Endothelial cell of umbilical vein (primary cell): ENCODE measurements at regions not wholly inside any gene's neighbourhood (a gene's known extent, or its start where the extent isn't known, plus 50 kb on each side); places are given as distances from the start of the nearest gene placed in this dataset.

ENCODE experiments used
- BruUV-seq: library from RNA; stranded (reverse); fragments of 400-500 nt; replicated peaks from 2 replicates; lab custom pipeline; 2021; lab: Mats Ljungman, UMichigan
- CTCF ChIA-PET: fragments of 300-600, 350-600 bp; sonication (Branson Sonifier 250); formaldehyde crosslinking; loops from one replicate; lab custom pipeline; 2021; ENCODE audit warnings: antibody characterized with exemption, inconsistent platforms; lab: Charles Lee
- POLR2A ChIA-PET: fragments of 300-600, 350-600 bp; sonication (Branson Sonifier 250); formaldehyde crosslinking; loops from one replicate; lab custom pipeline; 2021; ENCODE audit warnings: antibody characterized with exemption, inconsistent platforms; lab: Charles Lee
- DNase-seq: peaks from one replicate; pipeline ENCODE4 v3.0.0-alpha.2; 2011; ENCODE audit warnings: low read depth, low spot score
- FAIRE-seq: peaks from 2 replicates; lab custom pipeline; 2011; peaks lifted over from hg19 to GRCh38; lab: Jason Lieb, UNC
- H2AFZ ChIP-seq: 2 replicates; pipeline ENCODE4 v1.6.0; 2012; ENCODE audit warnings: low read depth, low read length, control low read depth, inconsistent platforms
- H3K27ac ChIP-seq: 2 replicates; pipeline ENCODE4 v1.5.1; 2011; ENCODE audit warnings: low read depth, mild to moderate bottlenecking, control low read depth, low read length, moderate library complexity; ENCODE audit not compliant: insufficient read depth
- H3K27me3 ChIP-seq, 2 experiments: 2 replicates each; pipeline versions ENCODE4 v1.6.0 to v1.6.1; 2011; ENCODE audit warnings: low read length in 2 of 2, mixed read lengths in 1 of 2; ENCODE audit not compliant: control insufficient read depth in 2 of 2, insufficient read depth in 2 of 2
- H3K36me3 ChIP-seq, 2 experiments: 2 replicates in 1 of 2; 3 replicates in 1 of 2; pipeline ENCODE4 v1.5.1; 2011; ENCODE audit warnings: low read length in 2 of 2, mild to moderate bottlenecking in 1 of 2, moderate library complexity in 1 of 2; ENCODE audit not compliant: control insufficient read depth in 2 of 2, insufficient read depth in 2 of 2; ENCODE audit errors: extremely low read depth in 1 of 2
- H3K4me1 ChIP-seq: 3 replicates; pipeline ENCODE4 v1.5.1; 2011; ENCODE audit warnings: mild to moderate bottlenecking, low read length; ENCODE audit not compliant: control insufficient read depth, insufficient read depth; ENCODE audit errors: extremely low read depth
- H3K4me2 ChIP-seq: 2 replicates; pipeline ENCODE4 v1.6.1; 2011; ENCODE audit warnings: low read length, control low read depth, mixed read lengths; ENCODE audit not compliant: insufficient read depth
- H3K4me3 ChIP-seq, 3 experiments: fragments of 200-600 bp in 1 of 3; sonication (generic), shearing (Covaris generic) in 1 of 3; replicated peaks in 1 of 3; 2 replicates each; pipeline ENCODE4 v1.5.1; 2011 to 2016; ENCODE audit warnings: control low read depth in 3 of 3, low read length in 3 of 3, mild to moderate bottlenecking in 2 of 3, inconsistent platforms in 1 of 3, low read depth in 1 of 3, moderate library complexity in 1 of 3; ENCODE audit not compliant: insufficient read depth in 1 of 3
- H3K79me2 ChIP-seq: 2 replicates; pipeline ENCODE4 v1.6.0; 2012; ENCODE audit warnings: low read length, inconsistent platforms; ENCODE audit not compliant: control insufficient read depth, insufficient read depth
- H3K9ac ChIP-seq: replicated peaks from 2 replicates; pipeline ENCODE3; 2011; ENCODE audit warnings: low read length, control low read depth; ENCODE audit not compliant: insufficient read depth; ENCODE audit errors: extremely low read depth
- H3K9me1 ChIP-seq: replicated peaks from 3 replicates; pipeline ENCODE4 v1.6.0; 2011; ENCODE audit warnings: mild to moderate bottlenecking, low read length; ENCODE audit not compliant: control insufficient read depth, insufficient read depth; ENCODE audit errors: extremely low read depth
- H3K9me3 ChIP-seq: replicated peaks from 2 replicates; pipeline ENCODE4 v1.5.1; 2012; ENCODE audit warnings: low read length, inconsistent platforms; ENCODE audit not compliant: control insufficient read depth, insufficient read depth
- H4K20me1 ChIP-seq: replicated peaks from 2 replicates; pipeline ENCODE3; 2011; ENCODE audit warnings: mild to moderate bottlenecking, low read length; ENCODE audit not compliant: control insufficient read depth, insufficient read depth; ENCODE audit errors: extremely low read depth
- EZH2 ChIP-seq: IDR thresholded peaks from 2 replicates; pipeline ENCODE4 v1.6.1; 2012; ENCODE audit warnings: borderline replicate concordance, low read depth, mild to moderate bottlenecking, moderate library complexity, low read length, inconsistent platforms; ENCODE audit not compliant: severe bottlenecking
- FOS ChIP-seq: IDR thresholded peaks from 2 replicates; pipeline ENCODE4 v1.6.1; 2011; ENCODE audit warnings: mild to moderate bottlenecking, low read length, moderate library complexity, borderline replicate concordance; ENCODE audit not compliant: insufficient read depth
- GATA2 ChIP-seq: IDR thresholded peaks from 2 replicates; pipeline ENCODE4 v1.7.0; 2011; ENCODE audit warnings: low read depth, mild to moderate bottlenecking, moderate library complexity, mixed read lengths, low read length; ENCODE audit not compliant: insufficient read length, insufficient read depth
- JUN ChIP-seq: IDR thresholded peaks from 2 replicates; pipeline ENCODE4 v1.6.1; 2011; ENCODE audit warnings: borderline replicate concordance, low read depth; ENCODE audit not compliant: insufficient read length, insufficient read depth
- MYC ChIP-seq: IDR thresholded peaks from one replicate; pipeline ENCODE4 v1.6.1; 2011; ENCODE audit warnings: mild to moderate bottlenecking, low read depth, low read length
- POLR2A ChIP-seq: IDR thresholded peaks from 2 replicates; pipeline ENCODE4 v1.6.1; 2012; ENCODE audit warnings: low read depth, mild to moderate bottlenecking, control low read depth, low read length
- POLR2AphosphoS5 ChIP-seq: IDR thresholded peaks from 2 replicates; pipeline ENCODE4 v1.6.1; 2012; ENCODE audit warnings: low read depth, mild to moderate bottlenecking, control low read depth, low read length, moderate library complexity; ENCODE audit not compliant: insufficient read depth
- dilution Hi-C: fragments of 300-500 bp; cut with MboI; formaldehyde crosslinking; loops from one replicate; pipeline ENCODE4 v1.15.0; 2019; ENCODE audit warnings: low sequenced_read_pairs; ENCODE audit not compliant: extremely low pct_ligation_motif_present
- intact Hi-C: fragments of 100-400 bp; cut with micrococcal nuclease; formaldehyde crosslinking; loops from one replicate; pipeline ENCODE4 v1.10.0; 2022
- TF ChIP-seq, protein P1 (sequence below), 2 donors: IDR thresholded peaks; 1 replicate in 1 of 2; 2 replicates in 1 of 2; pipeline ENCODE4 v1.5.1; 2011; ENCODE audit warnings: low read length in 2 of 2, mild to moderate bottlenecking in 2 of 2, moderate library complexity in 2 of 2, control low read depth in 1 of 2, inconsistent platforms in 1 of 2, low read depth in 1 of 2; ENCODE audit not compliant: insufficient read depth in 1 of 2; ENCODE audit errors: extremely low read depth in 1 of 2
- TF ChIP-seq, protein P2 (sequence below): IDR thresholded peaks from 2 replicates; pipeline ENCODE4 v1.6.1; 2011; ENCODE audit not compliant: insufficient read depth, insufficient read length

DNA sequence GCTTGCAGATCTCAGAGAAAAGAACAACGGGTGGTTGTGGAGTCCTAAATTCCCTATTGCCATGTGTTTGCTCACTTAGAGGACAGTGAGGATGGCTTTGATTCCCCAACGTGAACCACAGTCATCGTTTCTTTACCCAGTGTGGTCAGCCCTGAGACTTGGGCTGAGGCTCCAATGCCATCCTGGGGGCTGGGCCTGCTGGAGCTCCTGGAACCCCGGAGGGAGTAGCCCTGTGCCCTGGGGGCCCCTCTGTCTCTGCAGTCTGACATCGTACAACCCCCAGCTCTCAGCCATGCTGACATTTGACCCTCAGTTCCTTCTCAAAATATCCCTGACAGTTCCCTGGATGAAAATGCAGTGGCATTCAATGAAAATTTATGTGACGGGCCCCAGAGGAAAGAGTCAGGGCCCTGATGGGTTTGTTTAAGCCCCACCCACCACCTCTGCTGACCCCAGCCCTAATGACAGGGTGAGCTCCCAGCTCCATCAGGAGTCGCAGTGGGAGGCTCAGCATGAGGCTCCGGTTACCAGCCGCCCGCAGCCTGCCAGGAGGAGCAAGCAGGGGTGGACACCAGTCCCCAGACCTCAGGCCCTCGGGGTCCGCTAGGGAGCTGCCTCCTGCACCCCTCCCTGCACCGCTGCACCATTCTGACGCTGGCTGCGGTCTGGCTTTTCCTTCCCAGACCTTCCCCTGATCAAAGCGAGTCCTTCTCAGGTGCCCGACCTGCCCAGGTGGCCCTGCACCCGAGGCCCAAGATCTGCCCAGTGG, 120.9 kb downstream of the TWIST2 start:
- H3K9me3 ChIP-seq: no peaks in the 10 kb centered on the region
- H3K36me3 ChIP-seq: no peaks in the 10 kb centered on the region
- no peaks in the 10 kb centered on the region for H3K79me2 ChIP-seq
- CTCF ChIA-PET: interaction anchor here (0.8 to 1.5 kb wide), 5 partner anchors 8 to 23 kb away, joined by 3 to 5 read pairs (median 3); no protein-coding TSS in a partner anchor
- no peak overlapping the region for H3K4me3 ChIP-seq
- no peak overlapping the region for H3K27ac ChIP-seq
- no TSS peak for BruUV-seq
- no peak for DNase-seq
- no peak overlapping the region for H2AFZ ChIP-seq
- H3K9me1 ChIP-seq: no peaks in the 10 kb centered on the region
- no peaks in the 10 kb centered on the region for H3K27me3 ChIP-seq
- H3K9ac ChIP-seq: no peak overlapping the region
- POLR2A ChIA-PET: no interaction called here
- no peak overlapping the region for H3K4me2 ChIP-seq
- H4K20me1 ChIP-seq: no peaks in the 10 kb centered on the region
- FAIRE-seq: no peak
- TF ChIP-seq, protein P1, sequence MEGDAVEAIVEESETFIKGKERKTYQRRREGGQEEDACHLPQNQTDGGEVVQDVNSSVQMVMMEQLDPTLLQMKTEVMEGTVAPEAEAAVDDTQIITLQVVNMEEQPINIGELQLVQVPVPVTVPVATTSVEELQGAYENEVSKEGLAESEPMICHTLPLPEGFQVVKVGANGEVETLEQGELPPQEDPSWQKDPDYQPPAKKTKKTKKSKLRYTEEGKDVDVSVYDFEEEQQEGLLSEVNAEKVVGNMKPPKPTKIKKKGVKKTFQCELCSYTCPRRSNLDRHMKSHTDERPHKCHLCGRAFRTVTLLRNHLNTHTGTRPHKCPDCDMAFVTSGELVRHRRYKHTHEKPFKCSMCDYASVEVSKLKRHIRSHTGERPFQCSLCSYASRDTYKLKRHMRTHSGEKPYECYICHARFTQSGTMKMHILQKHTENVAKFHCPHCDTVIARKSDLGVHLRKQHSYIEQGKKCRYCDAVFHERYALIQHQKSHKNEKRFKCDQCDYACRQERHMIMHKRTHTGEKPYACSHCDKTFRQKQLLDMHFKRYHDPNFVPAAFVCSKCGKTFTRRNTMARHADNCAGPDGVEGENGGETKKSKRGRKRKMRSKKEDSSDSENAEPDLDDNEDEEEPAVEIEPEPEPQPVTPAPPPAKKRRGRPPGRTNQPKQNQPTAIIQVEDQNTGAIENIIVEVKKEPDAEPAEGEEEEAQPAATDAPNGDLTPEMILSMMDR (IDR thresholded peaks at IDR 0.05; ENCODE audit: extremely low read depth in 1 of 2, insufficient read depth in 1 of 2, low read depth in 1 of 2, low read length in 2 of 2): no peak
- no peak for TF ChIP-seq GATA2
- TF ChIP-seq EZH2: no peak
- TF ChIP-seq FOS: no peak
- no peak for TF ChIP-seq MYC
- TF ChIP-seq, protein P2, sequence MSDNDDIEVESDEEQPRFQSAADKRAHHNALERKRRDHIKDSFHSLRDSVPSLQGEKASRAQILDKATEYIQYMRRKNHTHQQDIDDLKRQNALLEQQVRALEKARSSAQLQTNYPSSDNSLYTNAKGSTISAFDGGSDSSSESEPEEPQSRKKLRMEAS: no peak
- no peak for TF ChIP-seq POLR2AphosphoS5
- TF ChIP-seq POLR2A: no peak
- no peak for TF ChIP-seq JUN
- H3K4me1 ChIP-seq: peaks cover 6% of the 10 kb centered on the region
- intact Hi-C loops (no loop called here), dilution Hi-C loops (no loop called here)
